ENCODE measurements at regions not wholly inside any gene's neighbourhood (a gene's known extent, or its start where the extent isn't known, plus 50 kb on each side); places are given as distances from the start of the nearest gene placed in this dataset.

DNA sequence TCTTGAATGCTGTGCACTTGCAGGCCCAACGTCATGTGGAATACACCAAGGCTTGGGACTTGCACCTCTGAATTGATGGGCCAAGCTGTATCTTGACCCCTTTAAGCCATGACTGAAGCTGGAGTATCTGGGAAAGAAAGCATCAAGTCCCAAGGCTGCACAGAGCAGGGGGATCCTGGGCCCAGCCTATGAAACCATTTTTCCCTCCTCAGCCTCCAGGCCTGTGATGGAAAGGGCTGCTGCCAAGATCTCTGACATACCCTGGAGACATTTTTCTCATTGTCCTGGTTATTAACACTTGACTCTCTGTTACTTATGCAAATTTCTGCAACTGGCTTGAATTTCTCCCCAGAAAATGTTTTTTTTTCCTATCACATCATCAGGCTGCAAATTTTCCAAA lies 174.0 kb upstream of the SNX2 start:
- no peak overlapping the region for H2BK12ac ChIP-seq (ENCODE audit: insufficient read length, low read depth, low read length)

More for the DNA sequence above, 174.0 kb upstream of the SNX2 start:
- no peak for DNase-seq
- TF ChIP-seq, protein P1, sequence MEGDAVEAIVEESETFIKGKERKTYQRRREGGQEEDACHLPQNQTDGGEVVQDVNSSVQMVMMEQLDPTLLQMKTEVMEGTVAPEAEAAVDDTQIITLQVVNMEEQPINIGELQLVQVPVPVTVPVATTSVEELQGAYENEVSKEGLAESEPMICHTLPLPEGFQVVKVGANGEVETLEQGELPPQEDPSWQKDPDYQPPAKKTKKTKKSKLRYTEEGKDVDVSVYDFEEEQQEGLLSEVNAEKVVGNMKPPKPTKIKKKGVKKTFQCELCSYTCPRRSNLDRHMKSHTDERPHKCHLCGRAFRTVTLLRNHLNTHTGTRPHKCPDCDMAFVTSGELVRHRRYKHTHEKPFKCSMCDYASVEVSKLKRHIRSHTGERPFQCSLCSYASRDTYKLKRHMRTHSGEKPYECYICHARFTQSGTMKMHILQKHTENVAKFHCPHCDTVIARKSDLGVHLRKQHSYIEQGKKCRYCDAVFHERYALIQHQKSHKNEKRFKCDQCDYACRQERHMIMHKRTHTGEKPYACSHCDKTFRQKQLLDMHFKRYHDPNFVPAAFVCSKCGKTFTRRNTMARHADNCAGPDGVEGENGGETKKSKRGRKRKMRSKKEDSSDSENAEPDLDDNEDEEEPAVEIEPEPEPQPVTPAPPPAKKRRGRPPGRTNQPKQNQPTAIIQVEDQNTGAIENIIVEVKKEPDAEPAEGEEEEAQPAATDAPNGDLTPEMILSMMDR (conservative IDR thresholded peaks at IDR 0.05) = no peak
- Histone ChIP-seq H4K91ac (ENCODE audit: insufficient read length, low read depth, low read length) (no peak overlapping the region), H3K14ac (ENCODE audit: insufficient read depth, low read length) (no peak overlapping the region), H3K27me3 (ENCODE audit: insufficient read depth, low read length) (no peaks in the 10 kb centered on the region), H2BK20ac (ENCODE audit: low read depth, low read length, poor library complexity, severe bottlenecking) (no peak overlapping the region), H3K23ac (ENCODE audit: insufficient read length, low read depth, low read length) (no peak overlapping the region), H4K20me1 (ENCODE audit: control insufficient read depth, insufficient read depth, insufficient read length) (no peaks in the 10 kb centered on the region), H4K8ac (replicated peaks; ENCODE audit: insufficient read length, low read depth, low read length) (no peak overlapping the region), H3K4me1 (ENCODE audit: insufficient read depth, low read length) (no peaks in the 10 kb centered on the region), H3K79me1 (ENCODE audit: insufficient read depth, low read depth, low read length, poor library complexity, severe bottlenecking) (no peaks in the 10 kb centered on the region), H3K9me3 (ENCODE audit: control insufficient read depth, low read depth, low read length) (peaks cover 8% of the 10 kb centered on the region), H2BK5ac (ENCODE audit: insufficient read length, low read length) (no peak overlapping the region), H3K56ac (ENCODE audit: insufficient read length, low read depth, low read length) (no peak overlapping the region), H3T11ph (ENCODE audit: low read length) (no peak overlapping the region), H2AFZ (ENCODE audit: low read length) (no peak overlapping the region), H2BK15ac (ENCODE audit: low read depth, low read length) (no peak overlapping the region), H2AK5ac (ENCODE audit: insufficient read length, low read length) (no peak overlapping the region), H3K9ac (ENCODE audit: extremely low read depth, insufficient read length, low read length) (no peak overlapping the region), H3K18ac (ENCODE audit: insufficient read length, low read depth, low read length) (no peak overlapping the region), H3K4ac (ENCODE audit: low read depth, low read length) (no peak overlapping the region), H3K23me2 (ENCODE audit: insufficient read length, low read depth, low read length, poor library complexity, severe bottlenecking) (no peaks in the 10 kb centered on the region), H2BK120ac (ENCODE audit: low read depth, low read length, poor library complexity, severe bottlenecking) (no peak overlapping the region), H3K79me2 (ENCODE audit: insufficient read depth, low read length) (no peaks in the 10 kb centered on the region), H4K5ac (ENCODE audit: insufficient read length, low read depth, low read length) (no peak overlapping the region), H3K4me2 (ENCODE audit: insufficient read depth, insufficient read length, low read length) (no peak overlapping the region), H3K27ac (ENCODE audit: insufficient read length, low read depth, low read length) (no peak overlapping the region)
- H3K4me1 Mint-ChIP-seq = no peaks in the 10 kb centered on the region
- H3K27me3 Mint-ChIP-seq (ENCODE audit: low read depth) = no peaks in the 10 kb centered on the region; the same call in 1 of the 2 replicates
- peaks cover 12 to 38% (median 34%) of the 10 kb centered on the region in 3 experiments for H3K36me3 Mint-ChIP-seq (ENCODE audit: insufficient read depth in 1 of 3, low read depth in 3 of 3)
- peaks cover 48 to 50% of the 10 kb centered on the region in 2 experiments for H3K9me3 Mint-ChIP-seq
- WGBS (ENCODE audit: extremely low coverage, insufficient read length, low lambda C conversion rate) = no CpG with 5 or more reads among the region's 1 CpG
- no peak overlapping the region for H3K27ac Mint-ChIP-seq
- no peak overlapping the region for H3K4me3 Mint-ChIP-seq

All from H9 (cell line).